ENCODE measurements at regions not wholly inside any gene's neighbourhood (a gene's known extent, or its start where the extent isn't known, plus 50 kb on each side); places are given as distances from the start of the nearest gene placed in this dataset.
"Not testable (repeated sequence)": the region's sequence is repeated elsewhere in the genome, so short reads cannot be mapped to it uniquely, and the experiment has no call there.

DNA sequence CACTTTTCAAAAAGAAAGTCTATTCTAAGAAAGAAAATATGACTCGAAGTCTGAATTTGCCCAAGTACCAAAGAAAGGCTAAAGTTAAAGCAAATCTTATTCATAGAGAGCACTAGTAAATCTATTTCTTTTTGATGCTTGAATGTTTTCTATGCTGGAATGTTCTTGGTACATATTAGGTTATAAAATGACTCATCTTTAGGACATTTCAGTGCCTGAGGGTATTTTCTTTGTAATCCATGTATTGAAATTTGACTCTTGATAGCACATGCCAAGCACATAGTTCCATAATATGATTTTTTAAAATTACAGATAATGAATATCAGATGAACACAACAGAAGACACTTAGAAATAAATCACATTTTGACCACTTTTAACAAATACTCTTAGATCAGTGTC lies 232.8 kb downstream of the TRIML1 start:
- DNase-seq (ENCODE audit: low read depth in 2 of 2): no peak

GRCh38 chr4:188372829-188373228 lies 233.6 kb downstream of the TRIML1 start:
- DNase-seq (ENCODE audit: low read depth in 2 of 2): no peak

- DNase-seq (ENCODE audit: low read depth in 2 of 2): no peak
Measured at GRCh38 chr4:188374871-188375270, 235.6 kb downstream of the TRIML1 start.

DNA sequence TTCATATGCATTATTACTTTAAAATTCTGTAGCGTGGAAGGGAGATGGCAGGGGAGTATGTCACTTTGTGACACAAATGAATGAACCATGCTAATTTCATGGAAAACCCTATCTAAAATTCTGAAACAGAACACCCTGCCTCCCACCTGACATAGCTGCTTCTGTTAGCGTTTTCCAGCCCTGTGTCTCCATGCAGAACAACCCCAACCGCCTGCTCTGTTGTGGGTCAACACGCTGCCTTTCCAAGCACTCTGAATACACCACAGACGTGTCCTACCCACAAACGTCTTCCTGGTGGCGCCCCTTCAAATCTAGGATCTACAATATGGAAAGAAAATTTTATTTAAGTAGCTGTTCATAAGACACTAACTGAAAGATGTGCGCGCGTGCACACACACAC lies 238.6 kb downstream of the TRIML1 start:
- no peak for DNase-seq (ENCODE audit: low read depth in 2 of 2)

- DNase-seq (ENCODE audit: low read depth in 2 of 2): no peak
Measured at GRCh38 chr4:188383180-188383579, 243.9 kb downstream of the TRIML1 start.

GRCh38 chr4:188387179-188387791 lies 248.0 kb downstream of the TRIML1 start:
- no peak for DNase-seq (ENCODE audit: low read depth in 2 of 2)

DNA sequence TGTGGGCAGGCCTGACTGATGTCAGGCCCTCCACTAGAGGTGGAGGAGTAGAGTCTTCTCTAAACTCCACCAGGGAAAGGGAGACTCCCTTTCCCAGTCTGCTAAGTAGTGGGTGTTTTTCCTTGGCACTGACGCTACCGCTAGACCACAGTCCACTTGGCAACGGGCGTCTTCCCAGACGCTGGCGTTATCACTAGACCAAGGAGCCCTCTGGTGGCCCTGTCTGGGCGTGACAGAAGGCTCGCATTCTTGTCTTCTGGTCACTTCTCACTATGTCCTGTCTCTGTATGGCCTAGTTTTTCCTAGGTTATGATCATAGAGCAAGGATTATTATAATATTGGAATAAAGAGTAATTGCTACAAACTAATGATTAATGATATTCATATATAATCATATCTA lies 252.1 kb downstream of the TRIML1 start:
- DNase-seq (ENCODE audit: low read depth in 2 of 2): not testable (repeated sequence)

GRCh38 chr4:188396037-188396436 lies 256.8 kb downstream of the TRIML1 start:
- no peak for DNase-seq (ENCODE audit: low read depth in 2 of 2)

GRCh38 chr4:188399834-188400233 lies 260.6 kb downstream of the TRIML1 start:
- no peak for DNase-seq (ENCODE audit: low read depth in 2 of 2)

DNA sequence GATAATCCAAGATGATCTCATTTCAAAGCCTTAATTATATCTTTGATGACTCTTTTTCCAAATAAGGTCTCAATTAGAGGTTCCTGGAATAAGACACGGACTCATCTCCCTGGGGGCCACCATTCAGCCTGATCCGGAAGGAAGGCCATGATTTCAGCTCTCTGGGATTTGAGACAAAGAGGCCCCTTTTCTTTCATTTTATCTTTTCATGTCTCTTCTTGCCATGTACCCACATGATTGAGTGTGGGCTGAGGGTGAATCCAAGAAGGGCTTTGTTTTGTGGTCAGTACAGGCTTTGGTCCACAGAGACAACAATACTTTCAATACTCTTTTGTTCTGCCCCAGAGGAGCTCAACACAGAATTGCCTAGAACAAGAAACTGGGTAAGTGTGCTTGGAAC lies 261.2 kb downstream of the TRIML1 start:
- no peak for DNase-seq (ENCODE audit: low read depth in 2 of 2)

DNA sequence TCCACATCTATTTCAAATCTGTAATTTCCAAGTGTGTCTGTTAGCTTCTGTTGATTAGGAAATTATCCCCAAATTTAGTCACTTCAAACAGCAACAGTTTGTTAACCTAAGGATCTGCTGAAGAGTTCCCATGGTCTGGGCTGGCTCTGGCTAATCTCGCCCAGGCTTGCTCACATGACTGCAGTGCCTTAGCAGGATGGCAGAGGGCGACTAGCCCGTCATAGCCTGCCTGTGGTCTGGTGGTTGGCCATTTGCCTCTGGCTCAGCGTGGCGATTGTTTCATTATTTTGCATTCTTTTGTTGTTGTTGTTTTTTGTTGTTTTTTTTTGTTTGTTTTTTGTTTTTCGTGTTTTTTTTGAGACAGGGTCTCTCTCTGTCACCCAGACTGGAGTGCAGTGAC lies 264.0 kb downstream of the TRIML1 start:
- no peak for DNase-seq (ENCODE audit: low read depth in 2 of 2)

DNA sequence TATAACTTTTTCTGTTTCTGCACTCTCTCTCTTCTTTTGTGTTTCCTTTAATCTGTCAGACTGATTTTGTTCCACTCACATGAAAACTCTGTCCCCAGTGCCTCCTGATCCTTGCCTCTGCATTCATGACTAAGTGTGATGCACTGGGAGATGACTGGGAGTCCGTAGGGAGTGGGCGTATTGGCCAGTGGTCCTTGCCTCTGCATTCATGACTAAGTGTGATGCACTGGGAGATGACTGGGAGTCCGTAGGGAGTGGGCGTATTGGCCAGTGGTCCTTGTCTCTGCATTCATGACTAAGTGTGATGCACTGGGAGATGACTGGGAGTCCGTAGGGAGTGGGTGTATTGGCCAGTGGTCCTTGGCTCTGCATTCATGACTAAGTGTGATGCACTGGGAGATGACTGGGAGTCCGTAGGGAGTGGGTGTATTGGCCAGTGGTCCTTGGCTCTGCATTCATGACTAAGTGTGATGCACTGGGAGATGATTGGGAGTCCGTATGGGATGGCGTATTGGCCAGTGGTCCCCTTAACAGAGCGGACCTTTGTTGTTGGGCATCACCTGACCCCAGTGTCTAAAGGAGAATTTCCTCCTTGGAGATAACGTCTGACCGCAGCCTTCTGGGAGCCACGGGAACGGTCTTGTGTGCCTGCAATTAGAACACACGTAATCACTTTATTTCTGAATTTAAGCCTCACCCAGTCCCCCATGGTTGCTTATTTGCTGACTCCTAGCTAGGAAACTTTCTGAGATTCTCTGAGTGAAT lies 266.0 kb downstream of the TRIML1 start:
- not testable (repeated sequence) for DNase-seq (ENCODE audit: low read depth in 2 of 2)

DNA sequence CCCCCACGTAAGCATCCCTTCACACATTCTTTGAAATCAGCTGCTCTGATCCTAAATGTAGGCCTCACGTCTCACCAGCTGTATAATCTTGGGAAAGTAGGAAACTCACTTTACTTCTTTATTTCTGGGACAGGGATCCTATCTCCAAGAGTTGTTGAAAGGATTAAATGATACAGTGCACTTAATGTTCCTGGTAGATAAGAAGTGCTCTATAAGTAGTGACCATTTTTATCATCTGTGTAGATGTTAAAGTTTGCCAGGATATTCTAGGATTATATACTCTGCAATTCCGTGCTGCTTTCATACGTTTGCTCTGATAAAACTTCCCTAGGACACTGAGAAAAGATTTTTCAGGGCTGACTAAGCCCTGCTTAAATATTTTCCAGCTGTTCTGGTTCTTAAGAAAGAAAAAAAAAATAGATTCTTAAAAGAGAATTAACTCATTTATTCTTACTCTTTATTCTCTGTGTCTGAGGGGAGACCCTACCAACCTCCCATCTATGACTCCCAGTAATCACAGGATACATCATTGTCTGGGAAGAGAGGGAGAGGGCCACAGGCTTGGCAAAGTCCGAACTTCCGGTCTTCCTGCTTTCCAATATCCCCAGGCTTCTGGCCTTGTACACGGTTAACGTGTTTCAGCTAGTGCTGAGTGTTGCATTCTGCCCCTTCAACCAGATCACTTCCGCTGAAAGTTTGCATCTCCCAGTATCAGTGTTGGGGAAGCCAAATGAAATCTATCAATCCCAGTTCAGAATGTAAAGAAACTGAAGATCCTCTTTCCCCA lies 269.2 kb downstream of the TRIML1 start:
- DNase-seq (ENCODE audit: low read depth in 2 of 2): no peak

DNA sequence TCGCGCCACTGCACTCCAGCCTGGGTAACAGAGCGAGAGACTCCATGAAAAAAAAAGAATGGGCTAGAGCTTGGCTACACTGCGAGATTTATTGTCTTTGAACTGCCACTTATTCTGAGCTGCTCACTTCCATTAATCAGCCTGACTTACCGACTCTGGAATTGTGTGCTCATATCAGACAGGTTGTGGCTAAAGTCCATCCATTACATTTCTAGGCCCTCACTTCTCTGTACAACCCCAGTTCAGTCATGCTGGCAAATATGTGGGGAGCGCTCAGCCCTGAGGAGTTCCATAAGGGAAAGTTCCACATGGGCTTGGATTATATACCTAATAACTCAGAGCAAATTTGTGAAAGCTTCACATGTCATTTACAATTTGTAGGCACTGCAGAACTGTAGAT lies 270.6 kb downstream of the TRIML1 start:
- DNase-seq (ENCODE audit: low read depth in 2 of 2): no peak

GRCh38 chr4:188411805-188412204 lies 272.6 kb downstream of the TRIML1 start:
- no peak for DNase-seq (ENCODE audit: low read depth in 2 of 2)

GRCh38 chr4:188412499-188412898 lies 273.3 kb downstream of the TRIML1 start:
- DNase-seq (ENCODE audit: low read depth in 2 of 2): no peak

- no peak for DNase-seq (ENCODE audit: low read depth in 2 of 2)
Measured at GRCh38 chr4:188414441-188414840, 275.2 kb downstream of the TRIML1 start.

DNA sequence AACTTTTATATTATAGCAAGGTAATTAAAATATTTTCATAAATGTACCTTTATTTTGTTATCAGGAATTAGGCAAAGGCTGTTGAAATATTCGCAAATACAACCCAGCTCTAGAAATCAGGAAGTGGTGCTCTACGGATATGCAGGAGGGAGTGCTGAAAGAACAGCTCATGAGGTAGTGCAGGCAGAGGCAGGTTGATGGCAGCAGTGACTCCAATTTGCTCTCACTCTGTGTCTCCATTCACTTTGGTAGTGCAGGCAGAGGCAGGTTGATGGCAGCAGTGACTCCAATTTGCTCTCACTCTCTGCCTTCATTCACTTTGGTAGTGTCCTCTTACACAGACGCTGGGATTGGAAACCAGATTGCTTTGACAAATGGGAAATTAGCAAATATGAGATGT lies 277.9 kb downstream of the TRIML1 start:
- DNase-seq (ENCODE audit: low read depth in 2 of 2): no peak

DNA sequence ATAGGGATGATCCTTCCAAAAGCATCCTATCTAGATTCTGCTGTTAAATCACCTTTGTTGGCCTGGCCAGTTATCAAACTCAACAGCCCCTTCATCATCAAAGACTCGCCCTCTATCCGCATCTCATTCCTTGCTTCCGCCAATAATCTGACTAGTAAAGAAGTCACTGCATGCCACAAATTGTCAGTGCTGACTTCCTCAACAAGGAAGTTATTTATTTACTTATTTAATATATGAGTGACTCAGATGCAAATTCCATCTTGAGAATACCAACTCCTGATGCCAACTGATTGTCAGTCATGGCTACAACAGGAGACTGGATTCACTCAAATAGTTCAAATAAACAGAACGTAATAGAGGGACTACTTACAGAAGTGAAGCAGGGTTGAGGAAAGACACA lies 283.8 kb downstream of the TRIML1 start:
- no peak for DNase-seq (ENCODE audit: low read depth in 2 of 2)

DNA sequence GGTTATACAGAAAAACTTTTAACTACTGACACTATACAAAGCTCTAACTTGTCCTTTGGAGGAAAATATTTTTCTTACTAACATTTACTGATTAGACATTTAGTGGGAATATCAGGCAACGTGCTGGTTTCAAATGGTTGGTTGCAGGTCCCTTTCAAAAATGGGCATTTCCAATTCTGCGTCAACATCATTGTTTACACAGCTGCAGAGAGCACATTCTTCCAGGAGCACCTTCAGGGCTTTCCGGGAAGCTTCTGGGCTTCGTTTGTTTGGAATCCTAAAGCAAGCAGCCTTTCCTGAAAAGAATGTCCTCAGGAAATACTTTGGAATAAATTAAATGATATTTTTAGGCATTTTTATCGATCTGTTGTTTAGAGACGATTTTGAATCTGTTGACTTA lies 289.7 kb downstream of the TRIML1 start:
- no peak for DNase-seq (ENCODE audit: low read depth in 2 of 2)

DNA sequence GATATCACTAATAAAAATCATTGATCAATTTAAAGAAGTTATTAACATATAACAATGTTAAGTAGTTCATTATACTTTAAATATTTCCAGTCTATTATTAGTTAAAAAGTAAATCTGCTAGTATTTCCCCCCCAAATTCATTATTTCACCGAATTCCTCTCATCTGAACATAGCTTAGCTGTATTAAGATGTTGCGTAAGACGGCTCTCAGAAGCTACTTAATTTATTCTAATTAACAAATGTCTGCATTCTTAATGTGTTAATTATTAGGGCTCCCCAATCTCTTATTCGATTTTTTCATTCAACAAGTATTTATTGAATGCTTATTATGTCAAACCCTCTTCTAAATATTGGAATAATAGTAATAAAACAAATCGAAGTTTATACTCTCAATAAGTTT lies 290.7 kb downstream of the TRIML1 start:
- DNase-seq (ENCODE audit: low read depth in 2 of 2): no peak

DNA sequence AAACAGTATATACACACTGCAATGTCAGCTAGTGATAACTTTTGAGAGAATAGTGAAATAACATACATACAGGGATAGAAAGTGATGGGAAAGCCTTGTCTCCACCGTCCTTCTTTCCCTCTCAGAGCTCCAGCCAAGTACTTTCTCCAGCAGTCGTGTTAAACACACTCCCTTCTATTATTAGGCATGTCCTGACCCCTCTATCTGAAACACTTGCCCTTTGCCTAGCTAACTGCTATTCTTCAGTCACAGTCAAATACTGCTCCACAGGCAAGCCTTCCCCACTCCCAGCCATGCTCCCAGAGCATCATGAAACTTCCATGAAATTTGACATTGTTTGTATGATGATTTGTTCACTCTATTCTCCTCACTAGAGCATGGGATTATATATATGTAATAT lies 291.1 kb downstream of the TRIML1 start:
- no peak for DNase-seq (ENCODE audit: low read depth in 2 of 2)

DNA sequence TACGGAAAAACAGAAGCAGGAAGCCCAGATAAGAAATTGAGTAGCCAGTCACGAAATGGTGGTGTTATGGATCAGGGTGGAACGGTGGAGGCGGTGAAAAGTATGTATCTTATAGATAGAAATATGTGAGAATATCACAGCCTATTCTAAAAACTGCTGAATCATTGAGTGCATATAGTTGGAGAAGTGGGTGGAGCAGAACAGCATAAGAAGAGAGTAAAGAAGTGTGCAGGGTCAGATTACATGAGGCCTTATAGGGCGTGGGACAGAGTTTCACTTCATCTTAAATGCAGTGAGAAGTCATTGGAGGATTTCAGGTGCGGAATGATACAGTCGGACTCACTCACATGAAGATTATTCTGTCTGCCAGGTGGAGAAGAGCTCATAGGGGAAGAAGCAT lies 293.1 kb downstream of the TRIML1 start:
- no peak for DNase-seq (ENCODE audit: low read depth in 2 of 2)

Measured in activated CD4-positive, alpha-beta T cell treated with anti-CD3 and anti-CD28 coated beads for 24 hours (primary cell).